Caco-2 (cell line): ENCODE measurements at regions not wholly inside any gene's neighbourhood (a gene's known extent, or its start where the extent isn't known, plus 50 kb on each side); places are given as distances from the start of the nearest gene placed in this dataset.

Experiments
- BruUV-seq: library from RNA; stranded (reverse); fragments of 400-500 nt; replicated peaks from 2 replicates; lab custom pipeline; 2021; lab: Mats Ljungman, UMichigan
- CTCF ChIA-PET: fragments of 300-600 bp; sonication (Branson Sonifier 250); formaldehyde crosslinking; loops from one replicate; lab custom pipeline; 2022; ENCODE audit warnings: antibody characterized with exemption; lab: Charles Lee
- POLR2A ChIA-PET: fragments of 300-600 bp; sonication (Branson Sonifier 250); formaldehyde crosslinking; loops from one replicate; lab custom pipeline; 2022; ENCODE audit warnings: antibody characterized with exemption; lab: Charles Lee
- DNase-seq, 2 experiments: peaks; one replicate each; pipeline versions ENCODE4 v3.0.0 to v3.0.0-alpha.2; 2020 to 2022
- H3K27me3 ChIP-seq: replicated peaks from 2 replicates; pipeline ENCODE4 v1.6.0; 2011; ENCODE audit warnings: low read length; ENCODE audit not compliant: control insufficient read depth, insufficient read depth
- H3K36me3 ChIP-seq: 2 replicates; pipeline ENCODE4 v1.5.1; 2011; ENCODE audit warnings: low read length; ENCODE audit not compliant: control insufficient read depth, insufficient read depth
- H3K4me1 ChIP-seq: fragments of 250-450 bp; sonication (Bioruptor Pico); 2 replicates; pipeline ENCODE4 v1.5.1; 2020; ENCODE audit warnings: mild to moderate bottlenecking
- H3K4me3 ChIP-seq: 2 replicates; pipeline ENCODE4 v1.5.1; 2011; ENCODE audit warnings: low read depth, mild to moderate bottlenecking, control low read depth, low read length
- H3K9me3 ChIP-seq: fragments of 250-450 bp; sonication (Bioruptor Pico); 2 replicates; pipeline ENCODE4 v1.5.1; 2020; ENCODE audit warnings: mild to moderate bottlenecking, moderate library complexity
- H3K27ac Mint-ChIP-seq: one replicate; pipeline ENCODE4 v1.8.0; 2022; ENCODE audit warnings: mixed read lengths; ENCODE audit not compliant: unreplicated experiment
- H3K27me3 Mint-ChIP-seq: one replicate; pipeline ENCODE4 v1.8.0; 2022; ENCODE audit warnings: mixed read lengths; ENCODE audit not compliant: insufficient read depth, unreplicated experiment
- H3K36me3 Mint-ChIP-seq: one replicate; pipeline ENCODE4 v1.8.0; 2022; ENCODE audit warnings: mild to moderate bottlenecking, mixed read lengths; ENCODE audit not compliant: insufficient read depth, unreplicated experiment
- H3K4me1 Mint-ChIP-seq: one replicate; pipeline ENCODE4 v1.8.0; 2022; ENCODE audit warnings: low read depth, mixed read lengths; ENCODE audit not compliant: unreplicated experiment
- H3K4me3 Mint-ChIP-seq: one replicate; pipeline ENCODE4 v1.8.0; 2022; ENCODE audit warnings: mild to moderate bottlenecking, moderate library complexity, mixed read lengths; ENCODE audit not compliant: unreplicated experiment
- H3K9me3 Mint-ChIP-seq: one replicate; pipeline ENCODE4 v1.8.0; 2022; ENCODE audit warnings: mixed read lengths; ENCODE audit not compliant: unreplicated experiment
- CTCF ChIP-seq, 2 experiments: fragments of 200-600 bp in 1 of 2; IDR thresholded peaks; 1 replicate in 1 of 2; 2 replicates in 1 of 2; pipeline versions ENCODE4 v1.5.1 to v1.8.0; 2011 to 2022; ENCODE audit warnings: antibody characterized with exemption in 1 of 2, control low read depth in 1 of 2, inconsistent platforms in 1 of 2, low read depth in 1 of 2, low read length in 1 of 2, mild to moderate bottlenecking in 1 of 2, moderate library complexity in 1 of 2; ENCODE audit not compliant: insufficient read depth in 1 of 2, severe bottlenecking in 1 of 2, unreplicated experiment in 1 of 2
- intact Hi-C: fragments of 100-400 bp; cut with micrococcal nuclease; formaldehyde crosslinking; loops from one replicate; pipeline ENCODE4 v1.10.0; 2022; ENCODE audit not compliant: unreplicated experiment

DNA sequence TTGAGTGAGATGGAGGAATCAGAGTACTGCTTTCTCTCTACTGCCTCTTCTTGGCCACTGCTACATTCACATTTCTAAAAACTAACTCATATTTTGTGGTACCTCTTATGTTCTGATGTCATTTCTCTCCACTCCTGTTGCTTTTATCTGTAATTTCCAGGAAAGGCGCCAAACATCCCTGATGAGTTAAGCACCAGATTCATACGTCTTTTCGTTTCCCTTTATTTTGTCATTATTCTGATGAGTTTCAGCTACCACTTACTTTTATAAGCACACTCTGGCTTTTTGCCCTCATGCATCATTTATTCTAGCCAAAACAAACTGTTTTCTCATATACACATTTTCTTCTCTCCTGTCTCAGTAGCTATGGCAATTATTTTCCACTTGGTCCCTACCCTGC lies 680.0 kb downstream of the RNF144B start:
- Mint-ChIP-seq H3K27ac (no peak overlapping the region), H3K36me3 (no peaks in the 10 kb centered on the region), H3K4me1 (no peaks in the 10 kb centered on the region), H3K9me3 (no peaks in the 10 kb centered on the region), H3K4me3 (no peak overlapping the region), H3K27me3 (peaks cover 3% of the 10 kb centered on the region)
- ChIA-PET POLR2A (no interaction called here), CTCF (no interaction called here)
- H3K4me3 ChIP-seq = no peak overlapping the region
- H3K9me3 ChIP-seq = no peaks in the 10 kb centered on the region
- no peaks in the 10 kb centered on the region for H3K36me3 ChIP-seq
- no peak for TF ChIP-seq CTCF (IDR thresholded peaks at IDR 0.05; ENCODE audit: insufficient read depth in 1 of 2, low read depth in 1 of 2, low read length in 1 of 2, severe bottlenecking in 1 of 2, unreplicated experiment in 1 of 2)
- no peak for DNase-seq
- BruUV-seq = no TSS peak
- intact Hi-C loops = no loop called here
- H3K27me3 ChIP-seq = no peaks in the 10 kb centered on the region
- no peaks in the 10 kb centered on the region for H3K4me1 ChIP-seq

DNA sequence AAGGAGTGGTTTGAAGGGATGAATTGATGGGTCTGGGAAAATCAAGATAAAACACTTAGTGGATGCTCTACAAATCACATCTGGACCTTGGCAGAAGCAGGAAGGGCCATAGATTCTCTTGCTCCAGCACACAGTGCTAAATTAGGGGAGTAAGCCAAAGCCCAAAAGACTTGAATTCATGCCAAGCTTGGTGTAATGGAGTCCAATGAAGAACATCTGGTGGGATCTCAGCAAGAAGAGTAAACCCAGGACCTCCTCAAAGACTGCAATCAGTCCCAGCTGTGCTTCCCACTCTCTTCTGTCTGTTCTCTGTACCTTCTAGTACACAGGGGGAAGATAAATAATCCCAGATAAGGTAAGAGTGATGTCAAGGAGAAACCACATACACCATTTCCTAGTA lies 683.4 kb downstream of the RNF144B start:
- ChIA-PET CTCF (no interaction called here), POLR2A (no interaction called here)
- H3K9me3 Mint-ChIP-seq = no peaks in the 10 kb centered on the region
- Histone ChIP-seq H3K36me3 (no peaks in the 10 kb centered on the region), H3K9me3 (no peaks in the 10 kb centered on the region), H3K4me1 (no peaks in the 10 kb centered on the region), H3K27me3 (no peaks in the 10 kb centered on the region), H3K4me3 (no peak overlapping the region)
- H3K36me3 Mint-ChIP-seq = no peaks in the 10 kb centered on the region
- intact Hi-C loops = no loop called here
- H3K4me1 Mint-ChIP-seq = no peaks in the 10 kb centered on the region
- H3K4me3 Mint-ChIP-seq = no peak overlapping the region
- H3K27me3 Mint-ChIP-seq = peaks cover 3% of the 10 kb centered on the region
- DNase-seq = no peak
- BruUV-seq = no TSS peak
- no peak for TF ChIP-seq CTCF (IDR thresholded peaks at IDR 0.05; ENCODE audit: insufficient read depth in 1 of 2, low read depth in 1 of 2, low read length in 1 of 2, severe bottlenecking in 1 of 2, unreplicated experiment in 1 of 2)
- no peak overlapping the region for H3K27ac Mint-ChIP-seq

DNA sequence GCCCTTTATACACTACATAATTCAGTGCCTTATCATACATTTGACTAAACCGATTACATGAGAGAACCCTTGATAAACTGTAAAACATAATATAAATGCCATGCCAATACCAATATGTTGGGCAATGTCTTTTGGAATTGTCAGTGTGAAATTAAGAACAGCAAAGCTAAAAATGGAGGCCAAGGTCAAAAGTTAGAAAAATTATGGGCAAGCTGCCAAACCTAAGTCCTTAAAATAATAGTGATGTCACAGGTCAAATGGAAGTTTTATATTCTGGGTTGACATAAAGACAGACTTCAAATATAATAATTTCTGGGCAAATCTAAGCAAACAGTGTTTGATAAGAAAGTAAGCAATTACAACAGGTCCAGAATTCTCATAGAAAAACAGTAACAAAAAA lies 696.7 kb downstream of the RNF144B start:
- no peak for DNase-seq
- no peaks in the 10 kb centered on the region for H3K4me1 Mint-ChIP-seq
- BruUV-seq = no TSS peak
- H3K9me3 Mint-ChIP-seq = no peaks in the 10 kb centered on the region
- ChIA-PET CTCF (no interaction called here), POLR2A (no interaction called here)
- H3K27me3 Mint-ChIP-seq = peaks cover 2% of the 10 kb centered on the region
- H3K4me3 Mint-ChIP-seq = no peak overlapping the region
- H3K27ac Mint-ChIP-seq = no peak overlapping the region
- intact Hi-C loops = no loop called here
- Histone ChIP-seq H3K27me3 (no peaks in the 10 kb centered on the region), H3K36me3 (no peaks in the 10 kb centered on the region), H3K4me1 (no peaks in the 10 kb centered on the region), H3K4me3 (no peak overlapping the region), H3K9me3 (no peaks in the 10 kb centered on the region)
- no peaks in the 10 kb centered on the region for H3K36me3 Mint-ChIP-seq
- no peak for TF ChIP-seq CTCF (IDR thresholded peaks at IDR 0.05; ENCODE audit: insufficient read depth in 1 of 2, low read depth in 1 of 2, low read length in 1 of 2, severe bottlenecking in 1 of 2, unreplicated experiment in 1 of 2)
